GM23338 (cell line): ENCODE measurements at regions not wholly inside any gene's neighbourhood (a gene's known extent, or its start where the extent isn't known, plus 50 kb on each side); places are given as distances from the start of the nearest gene placed in this dataset.
"Not testable (repeated sequence)": the region's sequence is repeated elsewhere in the genome, so short reads cannot be mapped to it uniquely, and the experiment has no call there.

Experiments
- ATAC-seq: fragments of 200-7000 bp; cut with Tn5 transposase; 3 replicates; pipeline ENCODE4 v1.9.1; 2020
- DNase-seq: peaks from one replicate; pipeline ENCODE4 v3.0.0-alpha.2; 2015; ENCODE audit warnings: low spot score
- H2AFZ ChIP-seq: fragments of 200-600 bp; sonication (generic); 2 replicates; pipeline ENCODE4 v1.8.0; 2016; ENCODE audit warnings: antibody characterized with exemption, mild to moderate bottlenecking, moderate library complexity
- H3F3A ChIP-seq: fragments of 200-600 bp; sonication (generic); replicated peaks from 2 replicates; pipeline ENCODE4 v1.8.0; 2017; ENCODE audit warnings: antibody characterized with exemption, mixed run types, low read depth
- H3K27ac ChIP-seq: fragments of 200-600 bp; sonication (generic); 2 replicates; pipeline ENCODE4 v1.6.1; 2016; ENCODE audit warnings: low read depth
- H3K27me3 ChIP-seq: fragments of 200-600 bp; sonication (generic); 2 replicates; pipeline ENCODE4 v1.8.0; 2016; ENCODE audit warnings: mild to moderate bottlenecking, mixed run types, moderate library complexity; ENCODE audit not compliant: insufficient read depth
- H3K36me3 ChIP-seq: fragments of 200-600 bp; sonication (generic); 2 replicates; pipeline ENCODE4 v1.8.0; 2016; ENCODE audit warnings: mild to moderate bottlenecking; ENCODE audit not compliant: insufficient read depth
- H3K4me1 ChIP-seq: fragments of 200-600 bp; sonication (generic); 2 replicates; pipeline ENCODE4 v1.8.0; 2016; ENCODE audit warnings: mild to moderate bottlenecking, moderate library complexity; ENCODE audit not compliant: insufficient read depth
- H3K4me2 ChIP-seq: fragments of 200-600 bp; sonication (generic); 2 replicates; pipeline ENCODE4 v1.7.1; 2017; ENCODE audit warnings: mixed run types
- H3K4me3 ChIP-seq: fragments of 200-600 bp; sonication (generic); 2 replicates; pipeline ENCODE4 v1.6.1; 2016; ENCODE audit warnings: mixed run types
- H3K79me2 ChIP-seq: fragments of 200-600 bp; sonication (generic); replicated peaks from 2 replicates; pipeline ENCODE4 v1.8.0; 2017; ENCODE audit warnings: mild to moderate bottlenecking; ENCODE audit not compliant: insufficient read depth
- H3K9me2 ChIP-seq: fragments of 200-600 bp; sonication (generic); 2 replicates; pipeline ENCODE4 v1.8.0; 2017; ENCODE audit not compliant: insufficient read depth
- H4K20me1 ChIP-seq: fragments of 200-600 bp; sonication (generic); replicated peaks from 2 replicates; pipeline ENCODE4 v1.8.0; 2017; ENCODE audit warnings: mild to moderate bottlenecking; ENCODE audit not compliant: insufficient read depth
- H3K27ac Mint-ChIP-seq: 2 replicates; pipeline ENCODE4 v1.8.0; 2020; ENCODE audit warnings: inconsistent platforms, mild to moderate bottlenecking, moderate library complexity, mixed read lengths
- H3K27me3 Mint-ChIP-seq: 3 replicates; pipeline ENCODE4 v1.8.0; 2022; ENCODE audit warnings: low read depth, mild to moderate bottlenecking, moderate library complexity, mixed read lengths, inconsistent platforms; ENCODE audit not compliant: insufficient read depth, poor library complexity
- H3K36me3 Mint-ChIP-seq: 3 replicates; pipeline ENCODE4 v1.8.0; 2021; ENCODE audit warnings: low read depth, mild to moderate bottlenecking, inconsistent platforms, moderate library complexity, mixed read lengths
- H3K4me1 Mint-ChIP-seq: 3 replicates; pipeline ENCODE4 v1.8.0; 2020; ENCODE audit warnings: mild to moderate bottlenecking, inconsistent platforms, mixed read lengths
- H3K4me3 Mint-ChIP-seq: 3 replicates; pipeline ENCODE4 v1.8.0; 2021; ENCODE audit warnings: moderate library complexity, mild to moderate bottlenecking, inconsistent platforms, mixed read lengths
- H3K9me3 Mint-ChIP-seq: 3 replicates; pipeline ENCODE4 v1.8.0; 2020; ENCODE audit warnings: moderate library complexity, mild to moderate bottlenecking, inconsistent platforms, mixed read lengths
- CTCF ChIP-seq, 2 experiments: fragments of 200-600 bp in 1 of 2; sonication (generic) in 1 of 2; conservative IDR thresholded peaks; 2 replicates each; pipeline versions ENCODE4 v1.5.1 to v1.6.1; 2016 to 2017; ENCODE audit warnings: antibody characterized with exemption in 2 of 2, low read depth in 2 of 2, mild to moderate bottlenecking in 2 of 2, moderate library complexity in 1 of 2

- not testable (repeated sequence) for H3K79me2 ChIP-seq, H3K4me3 Mint-ChIP-seq, H3K36me3 ChIP-seq, H3K27ac ChIP-seq, H3K27me3 ChIP-seq, H3K4me2 ChIP-seq, H4K20me1 ChIP-seq, H3K4me1 Mint-ChIP-seq, H3K4me1 ChIP-seq, H3F3A ChIP-seq, H3K36me3 Mint-ChIP-seq, H3K9me2 ChIP-seq, H3K4me3 ChIP-seq, H3K27ac Mint-ChIP-seq, H3K27me3 Mint-ChIP-seq, H2AFZ ChIP-seq, ATAC-seq
- peak; percentile 10 to 21; a peak in 1 of 4 replicates for TF ChIP-seq CTCF (conservative IDR thresholded peaks at IDR 0.05; ENCODE audit: low read depth in 2 of 2)
- DNase-seq, result peak; percentile 6
- H3K9me3 Mint-ChIP-seq, result peaks cover 88% of the 10 kb centered on the region
Observed at GRCh38 chr6:58003417-58004167, 686.2 kb downstream of the PRIM2 start.

GRCh38 chr6:58007334-58008000 is 690.0 kb downstream of the PRIM2 start:
- H3K4me3 ChIP-seq, H3K4me1 ChIP-seq, H3K4me3 Mint-ChIP-seq, H2AFZ ChIP-seq, H4K20me1 ChIP-seq, H3K36me3 ChIP-seq, H3K36me3 Mint-ChIP-seq, ATAC-seq, H3K79me2 ChIP-seq, H3K27me3 ChIP-seq, H3F3A ChIP-seq, H3K4me1 Mint-ChIP-seq, H3K27ac ChIP-seq, H3K27ac Mint-ChIP-seq, H3K4me2 ChIP-seq, H3K27me3 Mint-ChIP-seq, DNase-seq, H3K9me2 ChIP-seq: not testable (repeated sequence)
- peaks cover 87% of the 10 kb centered on the region for H3K9me3 Mint-ChIP-seq

- not testable (repeated sequence) for H3K4me1 Mint-ChIP-seq, H3K4me2 ChIP-seq, H2AFZ ChIP-seq, H3K4me3 Mint-ChIP-seq, H3K36me3 Mint-ChIP-seq, H3K27me3 ChIP-seq, H3F3A ChIP-seq, H3K4me1 ChIP-seq, H3K27ac ChIP-seq, H3K4me3 ChIP-seq, DNase-seq, H3K36me3 ChIP-seq, H3K79me2 ChIP-seq, ATAC-seq, H3K9me2 ChIP-seq, H3K27me3 Mint-ChIP-seq, H3K27ac Mint-ChIP-seq, H4K20me1 ChIP-seq
- peaks cover 88% of the 10 kb centered on the region for H3K9me3 Mint-ChIP-seq
Observed at GRCh38 chr6:58008001-58008335, 690.5 kb downstream of the PRIM2 start.

- H3K27ac Mint-ChIP-seq, H3K36me3 ChIP-seq, H3K36me3 Mint-ChIP-seq, H2AFZ ChIP-seq, H3K4me1 ChIP-seq, H3K4me2 ChIP-seq, H3K27me3 Mint-ChIP-seq, H3K27me3 ChIP-seq, H3K79me2 ChIP-seq, H4K20me1 ChIP-seq, DNase-seq, H3K4me1 Mint-ChIP-seq, H3F3A ChIP-seq, H3K4me3 ChIP-seq, ATAC-seq, H3K9me2 ChIP-seq, H3K4me3 Mint-ChIP-seq, H3K27ac ChIP-seq: not testable (repeated sequence)
- H3K9me3 Mint-ChIP-seq, result peaks cover 85% of the 10 kb centered on the region
Observed at GRCh38 chr6:58011954-58012600, 694.6 kb downstream of the PRIM2 start.

- H3K27ac Mint-ChIP-seq, H3F3A ChIP-seq, H3K4me3 ChIP-seq, H3K27ac ChIP-seq, H4K20me1 ChIP-seq, ATAC-seq, H3K27me3 Mint-ChIP-seq, H3K9me2 ChIP-seq, H3K4me3 Mint-ChIP-seq, H2AFZ ChIP-seq, H3K36me3 ChIP-seq, H3K4me1 ChIP-seq, H3K36me3 Mint-ChIP-seq, DNase-seq, H3K4me2 ChIP-seq, H3K79me2 ChIP-seq, H3K27me3 ChIP-seq, H3K4me1 Mint-ChIP-seq: not testable (repeated sequence)
- H3K9me3 Mint-ChIP-seq, result peaks cover 84% of the 10 kb centered on the region
Observed at GRCh38 chr6:58016614-58017013, 699.2 kb downstream of the PRIM2 start.

GRCh38 chr6:58028188-58028587 is 710.8 kb downstream of the PRIM2 start:
- not testable (repeated sequence) for H3K4me1 Mint-ChIP-seq, H3K27ac ChIP-seq, DNase-seq, H3F3A ChIP-seq, ATAC-seq, H3K36me3 ChIP-seq, H3K9me2 ChIP-seq, H4K20me1 ChIP-seq, H3K27ac Mint-ChIP-seq, H3K27me3 ChIP-seq, H3K4me3 ChIP-seq, H2AFZ ChIP-seq, H3K79me2 ChIP-seq, H3K36me3 Mint-ChIP-seq, H3K4me1 ChIP-seq, H3K4me3 Mint-ChIP-seq, H3K27me3 Mint-ChIP-seq, H3K4me2 ChIP-seq
- peaks cover 86% of the 10 kb centered on the region for H3K9me3 Mint-ChIP-seq
